ENCODE measurements at regions not wholly inside any gene's neighbourhood (a gene's known extent, or its start where the extent isn't known, plus 50 kb on each side); places are given as distances from the start of the nearest gene placed in this dataset.

- Histone ChIP-seq H3K9me3 (no peaks in the 10 kb centered on the region), H3K36me3 (no peaks in the 10 kb centered on the region), H3K4me1 (no peaks in the 10 kb centered on the region), H3K27me3 (no peaks in the 10 kb centered on the region), H3K4me3 (no peak overlapping the region), H3K27ac (no peak overlapping the region)
- WGBS = 65% methylated on average over 7 of the region's 7 CpGs
- DNase-seq (ENCODE audit: low spot score in 2 of 2) = no peak
- TF ChIP-seq CTCF (IDR thresholded peaks at IDR 0.05) (no peak), EP300 (IDR thresholded peaks at IDR 0.05) (no peak), POLR2A (IDR thresholded peaks at IDR 0.05) (no peak), POLR2AphosphoS5 (IDR thresholded peaks at IDR 0.05) (no peak)
Measured at GRCh38 chr1:213687832-213688231, 299.9 kb upstream of the PROX1 start.

- Histone ChIP-seq H3K27me3 (no peaks in the 10 kb centered on the region), H3K27ac (no peak overlapping the region), H3K4me1 (no peaks in the 10 kb centered on the region), H3K9me3 (no peaks in the 10 kb centered on the region), H3K36me3 (no peaks in the 10 kb centered on the region), H3K4me3 (no peak overlapping the region)
- DNase-seq (ENCODE audit: low spot score in 2 of 2) = no peak
- 54% methylated on average over 2 of the region's 2 CpGs for WGBS
- TF ChIP-seq EP300 (IDR thresholded peaks at IDR 0.05) = no peak
- no peak for TF ChIP-seq CTCF (IDR thresholded peaks at IDR 0.05)
- TF ChIP-seq POLR2AphosphoS5 (IDR thresholded peaks at IDR 0.05) = no peak
Measured at GRCh38 chr1:213688655-213689054, 299.1 kb upstream of the PROX1 start.

- H3K27me3 ChIP-seq = no peaks in the 10 kb centered on the region
- no peak overlapping the region for H3K4me3 ChIP-seq
- DNase-seq (ENCODE audit: low spot score in 2 of 2) = no peak
- H3K4me1 ChIP-seq = no peaks in the 10 kb centered on the region
- no peak for TF ChIP-seq POLR2A (IDR thresholded peaks at IDR 0.05)
- no peak for TF ChIP-seq CTCF (IDR thresholded peaks at IDR 0.05)
- TF ChIP-seq EP300 (IDR thresholded peaks at IDR 0.05) = no peak
- TF ChIP-seq POLR2AphosphoS5 (IDR thresholded peaks at IDR 0.05) = no peak
- no peaks in the 10 kb centered on the region for H3K36me3 ChIP-seq
- WGBS = 58% methylated on average over 3 of the region's 3 CpGs
- H3K27ac ChIP-seq = no peak overlapping the region
- H3K9me3 ChIP-seq = no peaks in the 10 kb centered on the region
Measured at GRCh38 chr1:213689260-213689659, 298.5 kb upstream of the PROX1 start.

GRCh38 chr1:213690341-213690917, 297.3 kb upstream of the PROX1 start:
- WGBS = 0% methylated on average over 1 of the region's 1 CpG
- DNase-seq (ENCODE audit: low spot score in 2 of 2) = no peak
- no peak for TF ChIP-seq EP300 (IDR thresholded peaks at IDR 0.05)
- TF ChIP-seq POLR2A (IDR thresholded peaks at IDR 0.05) = no peak
- TF ChIP-seq POLR2AphosphoS5 (IDR thresholded peaks at IDR 0.05) = no peak
- TF ChIP-seq CTCF (IDR thresholded peaks at IDR 0.05) = no peak
- H3K4me1 ChIP-seq = no peaks in the 10 kb centered on the region
- no peaks in the 10 kb centered on the region for H3K27me3 ChIP-seq
- H3K27ac ChIP-seq = no peak overlapping the region
- H3K4me3 ChIP-seq = no peak overlapping the region
- no peaks in the 10 kb centered on the region for H3K9me3 ChIP-seq
- no peaks in the 10 kb centered on the region for H3K36me3 ChIP-seq

GRCh38 chr1:213692321-213692720, 295.5 kb upstream of the PROX1 start:
- H3K36me3 ChIP-seq = no peaks in the 10 kb centered on the region

GRCh38 chr1:213693864-213694263, 293.9 kb upstream of the PROX1 start:
- Histone ChIP-seq H3K27me3 (no peaks in the 10 kb centered on the region), H3K9me3 (no peaks in the 10 kb centered on the region), H3K4me3 (no peak overlapping the region), H3K4me1 (no peaks in the 10 kb centered on the region), H3K27ac (no peak overlapping the region), H3K36me3 (no peaks in the 10 kb centered on the region)
- DNase-seq (ENCODE audit: low spot score in 2 of 2) = no peak
- TF ChIP-seq POLR2A (IDR thresholded peaks at IDR 0.05) (no peak), EP300 (IDR thresholded peaks at IDR 0.05) (no peak), CTCF (IDR thresholded peaks at IDR 0.05) (no peak), POLR2AphosphoS5 (IDR thresholded peaks at IDR 0.05) (no peak)
- 69% methylated on average over 4 of the region's 4 CpGs for WGBS

More at GRCh38 chr1:213692321-213692720, 295.5 kb upstream of the PROX1 start:
- no peak for TF ChIP-seq POLR2A (IDR thresholded peaks at IDR 0.05)
- TF ChIP-seq POLR2AphosphoS5 (IDR thresholded peaks at IDR 0.05) = no peak
- H3K9me3 ChIP-seq = no peaks in the 10 kb centered on the region
- 77% methylated on average over 4 of the region's 4 CpGs for WGBS
- H3K4me1 ChIP-seq = no peaks in the 10 kb centered on the region
- no peak for DNase-seq (ENCODE audit: low spot score in 2 of 2)
- no peaks in the 10 kb centered on the region for H3K27me3 ChIP-seq
- H3K27ac ChIP-seq = no peak overlapping the region
- no peak overlapping the region for H3K4me3 ChIP-seq
